ENCODE measurements at regions not wholly inside any gene's neighbourhood (a gene's known extent, or its start where the extent isn't known, plus 50 kb on each side); places are given as distances from the start of the nearest gene placed in this dataset.

DNA sequence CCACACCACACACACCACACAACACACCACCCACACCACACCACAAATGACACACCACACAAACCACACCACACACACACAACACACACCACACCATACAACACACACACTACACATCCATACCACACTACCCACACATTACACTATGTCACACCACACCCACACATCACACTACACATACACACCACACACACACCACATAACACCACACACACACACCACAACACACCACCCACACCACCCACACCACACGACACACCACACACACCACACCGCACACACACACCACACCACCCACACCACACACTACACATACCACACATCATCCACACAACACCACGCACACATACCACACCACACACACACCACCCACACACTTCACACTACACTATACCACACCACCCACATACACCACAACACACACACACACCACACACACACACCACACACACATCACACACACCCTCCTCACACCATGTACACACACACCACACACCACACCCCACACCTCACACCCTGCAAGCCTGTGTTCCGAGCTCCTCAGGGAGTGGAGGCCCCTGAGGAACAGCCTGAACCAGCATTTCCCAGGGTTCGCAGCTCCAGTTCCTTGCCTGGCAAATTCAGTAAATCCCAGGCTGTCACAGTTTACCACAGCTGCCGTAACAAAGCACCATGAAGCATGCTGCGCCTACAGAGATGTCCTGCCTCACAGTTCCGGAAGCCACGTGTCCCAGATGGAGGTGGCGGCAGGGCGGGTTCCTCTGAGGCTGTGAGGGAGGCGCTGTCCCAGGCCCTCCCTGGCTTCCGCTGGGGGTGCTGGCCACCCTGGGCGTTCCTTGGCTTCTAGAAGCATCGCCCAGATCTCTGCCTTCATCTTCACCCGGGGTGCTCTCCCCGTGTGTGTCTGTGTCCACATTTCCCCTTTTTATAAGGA, 69.8 kb upstream of the ATP5PO start:
- H3K4me3 Mint-ChIP-seq: no peak overlapping the region
- H3K27ac Mint-ChIP-seq: no peak overlapping the region
- TF ChIP-seq, protein P1, sequence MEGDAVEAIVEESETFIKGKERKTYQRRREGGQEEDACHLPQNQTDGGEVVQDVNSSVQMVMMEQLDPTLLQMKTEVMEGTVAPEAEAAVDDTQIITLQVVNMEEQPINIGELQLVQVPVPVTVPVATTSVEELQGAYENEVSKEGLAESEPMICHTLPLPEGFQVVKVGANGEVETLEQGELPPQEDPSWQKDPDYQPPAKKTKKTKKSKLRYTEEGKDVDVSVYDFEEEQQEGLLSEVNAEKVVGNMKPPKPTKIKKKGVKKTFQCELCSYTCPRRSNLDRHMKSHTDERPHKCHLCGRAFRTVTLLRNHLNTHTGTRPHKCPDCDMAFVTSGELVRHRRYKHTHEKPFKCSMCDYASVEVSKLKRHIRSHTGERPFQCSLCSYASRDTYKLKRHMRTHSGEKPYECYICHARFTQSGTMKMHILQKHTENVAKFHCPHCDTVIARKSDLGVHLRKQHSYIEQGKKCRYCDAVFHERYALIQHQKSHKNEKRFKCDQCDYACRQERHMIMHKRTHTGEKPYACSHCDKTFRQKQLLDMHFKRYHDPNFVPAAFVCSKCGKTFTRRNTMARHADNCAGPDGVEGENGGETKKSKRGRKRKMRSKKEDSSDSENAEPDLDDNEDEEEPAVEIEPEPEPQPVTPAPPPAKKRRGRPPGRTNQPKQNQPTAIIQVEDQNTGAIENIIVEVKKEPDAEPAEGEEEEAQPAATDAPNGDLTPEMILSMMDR (conservative IDR thresholded peaks at IDR 0.05): no peak
- H3K4me1 Mint-ChIP-seq (ENCODE audit: unreplicated experiment): peaks cover 6% of the 10 kb centered on the region
- H3K9me3 Mint-ChIP-seq: peaks cover 7% of the 10 kb centered on the region
- DNase-seq (ENCODE audit: extremely low spot score, unreplicated experiment): no peak
- peaks cover 4% of the 10 kb centered on the region for H3K27me3 Mint-ChIP-seq
- no peaks in the 10 kb centered on the region for H3K36me3 Mint-ChIP-seq

DNA sequence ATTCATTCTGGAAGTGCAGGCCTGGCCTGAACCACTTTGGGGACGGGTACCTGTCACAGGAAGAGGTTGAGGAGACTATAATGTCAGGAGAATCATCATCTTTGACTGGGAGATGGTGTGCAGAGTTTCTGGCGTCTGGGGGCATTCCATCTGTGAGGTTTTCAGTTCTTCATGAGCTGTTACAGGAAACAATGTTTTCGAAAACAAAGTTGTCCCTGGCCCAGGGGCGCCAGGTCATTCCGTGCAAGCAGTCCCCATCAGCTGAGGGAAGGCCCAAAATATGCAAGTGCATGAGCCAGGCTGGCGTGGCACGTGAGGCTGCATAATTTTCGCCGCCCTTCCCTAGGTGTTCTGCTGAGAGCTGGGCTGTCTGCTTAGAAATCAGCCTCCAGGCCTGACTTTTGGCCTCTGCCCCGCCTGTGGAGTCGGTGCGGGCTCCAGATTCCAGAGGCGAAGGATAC, 68.4 kb upstream of the ATP5PO start:
- DNase-seq (ENCODE audit: extremely low spot score, unreplicated experiment): no peak
- Mint-ChIP-seq H3K36me3 (no peaks in the 10 kb centered on the region), H3K4me1 (ENCODE audit: unreplicated experiment) (peaks cover 6% of the 10 kb centered on the region), H3K27me3 (no peaks in the 10 kb centered on the region), H3K27ac (no peak overlapping the region), H3K4me3 (no peak overlapping the region), H3K9me3 (peaks cover 7% of the 10 kb centered on the region)
- TF ChIP-seq, protein P1 (conservative IDR thresholded peaks at IDR 0.05): no peak

DNA sequence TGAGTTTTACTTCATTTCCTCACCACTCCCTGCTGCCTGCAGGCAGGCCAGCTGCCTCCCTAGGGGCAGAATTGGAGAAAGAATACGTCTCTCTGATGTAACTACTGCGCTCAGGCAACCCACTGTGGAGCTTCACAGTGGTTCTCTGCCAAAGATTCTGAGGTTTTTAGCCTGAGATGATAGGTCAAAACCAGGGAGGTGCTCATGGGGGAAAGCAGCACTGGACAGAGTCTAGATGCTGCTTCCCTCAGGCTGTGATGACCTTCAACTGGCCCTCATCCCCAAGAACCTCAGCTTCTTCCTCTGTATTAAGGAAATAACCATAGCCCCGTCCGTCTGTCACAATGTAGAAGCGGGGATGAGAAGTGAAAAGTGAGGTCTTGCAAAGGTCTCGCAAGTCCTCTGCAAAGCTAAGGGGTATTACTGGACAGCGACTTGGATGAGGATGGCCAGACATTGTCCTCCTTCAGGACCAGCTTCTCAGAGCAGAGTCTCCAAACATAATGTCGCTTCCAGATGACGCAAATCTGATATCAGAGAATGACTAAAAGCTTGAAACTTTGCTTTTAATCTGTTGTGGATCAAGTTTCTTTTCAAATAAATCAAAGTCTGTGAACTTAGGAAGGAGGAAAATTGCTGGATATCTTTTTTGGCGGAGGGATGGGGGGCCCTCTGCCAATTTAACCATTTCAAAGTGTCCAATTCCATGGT, 65.9 kb upstream of the ATP5PO start:
- no peaks in the 10 kb centered on the region for H3K27me3 Mint-ChIP-seq
- peaks cover 7% of the 10 kb centered on the region for H3K9me3 Mint-ChIP-seq
- peaks cover 15% of the 10 kb centered on the region for H3K4me1 Mint-ChIP-seq (ENCODE audit: unreplicated experiment)
- H3K36me3 Mint-ChIP-seq: no peaks in the 10 kb centered on the region
- no peak for DNase-seq (ENCODE audit: extremely low spot score, unreplicated experiment)
- H3K4me3 Mint-ChIP-seq: no peak overlapping the region
- TF ChIP-seq, protein P1 (conservative IDR thresholded peaks at IDR 0.05): no peak
- H3K27ac Mint-ChIP-seq: no peak overlapping the region

DNA sequence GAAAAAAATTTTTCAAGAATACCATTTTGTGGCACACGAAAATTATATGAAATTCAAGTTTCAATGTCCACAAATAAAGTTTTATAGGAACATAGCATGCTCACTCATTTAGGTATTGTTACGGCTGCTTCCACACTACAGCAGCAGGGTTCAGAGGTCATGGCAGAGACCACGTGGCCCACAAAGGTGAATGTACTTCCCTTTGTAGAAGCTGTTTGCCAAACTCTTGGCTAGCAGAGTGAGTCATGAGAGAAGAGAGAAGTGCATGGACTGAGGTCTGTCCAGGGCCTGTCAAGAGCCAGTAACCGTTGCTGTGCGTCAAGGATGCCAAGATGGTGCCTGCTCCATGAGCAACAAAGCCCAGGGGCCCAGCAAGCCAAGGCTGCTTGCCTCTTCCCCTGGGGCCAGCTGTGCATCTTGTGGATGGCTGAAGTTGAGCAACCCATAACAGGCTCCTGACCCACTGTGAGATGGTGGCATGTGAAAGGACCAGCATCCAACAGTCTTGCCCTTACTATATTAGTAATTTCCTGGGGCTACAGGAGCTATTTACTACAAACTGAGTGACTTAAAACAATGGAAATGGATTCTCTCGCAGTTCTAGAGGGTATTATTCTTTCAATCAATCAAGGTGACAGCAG, 64.8 kb upstream of the ATP5PO start:
- TF ChIP-seq, protein P1 (conservative IDR thresholded peaks at IDR 0.05): no peak
- no peak for DNase-seq (ENCODE audit: extremely low spot score, unreplicated experiment)
- Mint-ChIP-seq H3K4me3 (no peak overlapping the region), H3K36me3 (no peaks in the 10 kb centered on the region), H3K9me3 (peaks cover 7% of the 10 kb centered on the region), H3K27ac (no peak overlapping the region), H3K27me3 (no peaks in the 10 kb centered on the region), H3K4me1 (ENCODE audit: unreplicated experiment) (peaks cover 26% of the 10 kb centered on the region)

DNA sequence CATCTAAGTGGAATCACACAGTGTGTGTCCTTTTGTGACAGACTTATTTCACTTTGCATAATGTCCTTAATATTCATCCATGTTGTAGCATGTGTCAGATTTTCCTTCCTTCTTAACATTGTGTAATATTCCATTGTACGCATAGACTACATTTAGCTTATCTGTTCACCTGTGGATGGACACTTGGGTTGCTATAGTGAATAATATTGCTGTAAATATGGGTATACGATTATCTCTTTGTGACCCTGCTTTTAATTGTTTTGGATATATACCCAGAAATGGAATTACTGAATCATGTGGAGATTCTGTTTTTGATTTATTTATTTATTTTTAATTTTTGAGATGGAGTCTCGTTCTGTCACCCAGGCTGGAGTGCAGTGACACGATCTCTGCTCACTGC, 63.0 kb upstream of the ATP5PO start:
- Mint-ChIP-seq H3K27me3 (no peaks in the 10 kb centered on the region), H3K27ac (no peak overlapping the region), H3K4me1 (ENCODE audit: unreplicated experiment) (peaks cover 25% of the 10 kb centered on the region), H3K36me3 (no peaks in the 10 kb centered on the region), H3K4me3 (no peak overlapping the region), H3K9me3 (peaks cover 11% of the 10 kb centered on the region)
- TF ChIP-seq, protein P1 (conservative IDR thresholded peaks at IDR 0.05): no peak
- no peak for DNase-seq (ENCODE audit: extremely low spot score, unreplicated experiment)
